Epithelial cell of proximal tubule (primary cell): ENCODE measurements at regions not wholly inside any gene's neighbourhood (a gene's known extent, or its start where the extent isn't known, plus 50 kb on each side); places are given as distances from the start of the nearest gene placed in this dataset.

Source experiments
- DNase-seq: peaks from one replicate; pipeline ENCODE4 v3.0.0-alpha.2; 2011; ENCODE audit warnings: low read depth
- H3K4me3 ChIP-seq: 2 replicates; pipeline ENCODE4 v1.5.1; 2011; ENCODE audit warnings: low read depth, mild to moderate bottlenecking, low read length
- CTCF ChIP-seq: conservative IDR thresholded peaks from 2 replicates; pipeline ENCODE4 v1.5.1; 2012; ENCODE audit warnings: low read depth, mild to moderate bottlenecking, low read length

GRCh38 chr7:46568420-46569132, 647.5 kb upstream of the IGFBP3 start:
- no peak for TF ChIP-seq CTCF
- DNase-seq = no peak
- H3K4me3 ChIP-seq = no peak overlapping the region

GRCh38 chr7:46567858-46568257, 646.8 kb upstream of the IGFBP3 start:
- TF ChIP-seq CTCF = no peak
- no peak overlapping the region for H3K4me3 ChIP-seq
- DNase-seq = no peak

- DNase-seq = no peak
- no peak for TF ChIP-seq CTCF
- H3K4me3 ChIP-seq = no peak overlapping the region
These were observed 645.2 kb upstream of the IGFBP3 start for GRCh38 chr7:46566097-46566774.

- H3K4me3 ChIP-seq = no peak overlapping the region
- TF ChIP-seq CTCF = no peak
- no peak for DNase-seq
These were observed 644.4 kb upstream of the IGFBP3 start for GRCh38 chr7:46565253-46566096.

GRCh38 chr7:46559194-46559832, 638.2 kb upstream of the IGFBP3 start:
- DNase-seq = no peak
- no peak for TF ChIP-seq CTCF
- H3K4me3 ChIP-seq = no peak overlapping the region

GRCh38 chr7:46558482-46559193, 637.6 kb upstream of the IGFBP3 start:
- TF ChIP-seq CTCF = no peak
- no peak for DNase-seq

More at GRCh38 chr7:46558482-46559193, 637.6 kb upstream of the IGFBP3 start:
- no peak overlapping the region for H3K4me3 ChIP-seq
